ENCODE measurements at regions not wholly inside any gene's neighbourhood (a gene's known extent, or its start where the extent isn't known, plus 50 kb on each side); places are given as distances from the start of the nearest gene placed in this dataset.
A peak's percentile ranks its signal among the peaks of the same experiment; 100 is the strongest.

DNA sequence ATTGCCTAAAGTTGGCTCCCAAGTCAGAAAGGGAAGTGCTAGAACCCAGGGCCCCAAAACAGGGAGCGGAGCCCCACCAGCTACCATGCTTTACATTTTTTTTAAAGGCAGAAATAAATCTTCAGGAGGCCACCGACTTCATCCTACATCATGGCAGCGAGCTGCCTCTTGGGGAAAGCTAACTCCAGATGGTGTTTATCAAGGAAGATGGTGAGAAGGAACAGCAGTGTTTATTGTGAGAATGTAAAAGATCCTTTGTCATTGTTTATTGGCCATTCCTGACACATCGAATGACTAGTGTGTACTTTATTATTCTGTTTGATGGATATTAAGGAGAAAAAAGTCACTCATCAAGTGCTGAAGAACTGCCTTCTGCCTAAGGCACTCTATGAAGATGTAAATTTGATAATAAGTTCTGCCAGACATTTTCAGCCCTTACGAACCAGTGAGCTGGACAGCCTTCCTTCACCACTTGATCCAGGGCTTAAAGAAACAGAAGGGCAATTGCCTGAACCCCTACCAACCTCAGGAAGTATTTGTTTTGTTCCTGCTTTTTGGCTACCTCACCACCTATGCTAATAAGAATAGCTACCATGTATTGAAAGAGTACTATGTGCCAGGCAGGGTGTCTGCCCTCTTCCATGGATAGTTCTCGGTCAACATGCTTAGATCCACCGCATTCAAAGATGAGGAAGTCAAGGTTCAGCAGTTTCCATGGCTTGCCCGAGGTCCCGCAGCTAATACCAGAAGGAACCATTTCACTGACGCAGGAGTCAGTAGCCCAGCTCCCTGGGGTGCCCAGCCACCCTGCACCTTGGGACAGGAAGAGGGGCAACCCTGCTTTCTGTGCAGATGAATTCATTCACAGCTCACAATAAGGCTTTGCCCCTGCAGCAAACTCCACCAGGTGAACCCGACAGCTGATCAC is 194.7 kb upstream of the RREB1 start:
- H3K4me3 ChIP-seq (ENCODE audit: low read depth, low read length): no peak overlapping the region
- no peak for TF ChIP-seq CTCF (conservative IDR thresholded peaks at IDR 0.05; ENCODE audit: low read depth, low read length)
- DNase-seq (ENCODE audit: low read depth): no peak

GRCh38 chr6:6915219-6915618 is 192.5 kb upstream of the RREB1 start:
- DNase-seq (ENCODE audit: low read depth): no peak
- peak; percentile 23 for TF ChIP-seq CTCF (conservative IDR thresholded peaks at IDR 0.05; ENCODE audit: low read depth, low read length)
- H3K4me3 ChIP-seq (ENCODE audit: low read depth, low read length): peak overlapping the region; percentile 17

DNA sequence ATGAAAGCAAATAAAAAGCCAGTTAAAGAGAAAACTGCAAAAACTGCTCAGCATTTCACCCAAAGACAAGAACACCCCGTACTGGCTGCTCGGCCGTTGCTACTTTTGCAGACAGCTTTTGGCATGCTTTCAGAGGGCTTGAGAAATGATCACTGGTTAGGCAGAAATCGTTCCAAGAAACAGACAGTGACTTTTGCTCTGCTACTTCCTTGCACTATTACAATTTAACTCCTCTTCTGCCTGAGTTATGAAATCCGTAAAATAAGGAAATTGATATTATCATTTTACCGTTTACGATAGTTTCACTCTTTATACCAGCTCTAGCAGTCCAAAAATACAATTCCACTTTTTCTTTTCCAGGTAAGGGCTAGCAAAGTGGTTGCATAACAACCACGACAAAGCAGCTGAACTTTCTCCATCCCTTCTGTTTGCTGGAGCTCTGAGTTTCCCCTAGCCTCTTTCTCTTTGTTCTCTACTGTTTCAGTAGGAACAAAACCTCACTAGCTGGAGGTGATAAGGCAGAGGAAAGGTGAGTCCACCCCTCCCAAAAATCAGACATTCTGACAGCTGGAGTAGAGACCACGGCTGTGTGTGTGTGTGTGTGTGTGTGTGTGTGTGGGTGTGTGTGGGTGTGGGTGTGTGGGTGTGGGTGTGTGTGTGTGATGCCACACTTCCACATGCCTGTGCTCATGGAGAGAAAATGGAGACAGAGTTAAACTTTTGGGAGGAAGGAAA is 191.8 kb upstream of the RREB1 start:
- no peak for TF ChIP-seq CTCF (conservative IDR thresholded peaks at IDR 0.05; ENCODE audit: low read depth, low read length)
- peak; percentile 54 for DNase-seq (ENCODE audit: low read depth)
- H3K4me3 ChIP-seq (ENCODE audit: low read depth, low read length): peak overlapping the region; percentile 17

DNA sequence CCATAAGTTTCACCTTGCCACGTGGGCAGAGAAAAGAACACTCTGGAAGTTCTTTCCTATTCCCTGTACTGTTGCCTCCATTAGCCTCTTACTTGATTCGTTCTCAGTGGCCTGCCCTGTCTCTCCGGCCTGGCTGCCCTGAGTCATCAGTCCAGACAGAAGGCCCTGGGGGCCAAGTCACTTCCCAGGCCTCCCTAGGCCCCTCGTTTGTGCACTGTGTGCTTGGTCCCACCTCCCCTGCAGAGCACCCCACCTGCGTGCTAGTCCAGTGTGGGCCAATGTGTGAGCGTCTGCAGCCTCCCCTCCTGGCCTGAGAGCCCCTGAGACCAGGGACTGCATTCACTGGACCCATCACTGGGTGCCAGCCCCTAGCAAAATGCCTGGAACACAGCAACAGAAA is 191.2 kb upstream of the RREB1 start:
- no peak for TF ChIP-seq CTCF (conservative IDR thresholded peaks at IDR 0.05; ENCODE audit: low read depth, low read length)
- H3K4me3 ChIP-seq (ENCODE audit: low read depth, low read length): no peak overlapping the region
- DNase-seq (ENCODE audit: low read depth): no peak

DNA sequence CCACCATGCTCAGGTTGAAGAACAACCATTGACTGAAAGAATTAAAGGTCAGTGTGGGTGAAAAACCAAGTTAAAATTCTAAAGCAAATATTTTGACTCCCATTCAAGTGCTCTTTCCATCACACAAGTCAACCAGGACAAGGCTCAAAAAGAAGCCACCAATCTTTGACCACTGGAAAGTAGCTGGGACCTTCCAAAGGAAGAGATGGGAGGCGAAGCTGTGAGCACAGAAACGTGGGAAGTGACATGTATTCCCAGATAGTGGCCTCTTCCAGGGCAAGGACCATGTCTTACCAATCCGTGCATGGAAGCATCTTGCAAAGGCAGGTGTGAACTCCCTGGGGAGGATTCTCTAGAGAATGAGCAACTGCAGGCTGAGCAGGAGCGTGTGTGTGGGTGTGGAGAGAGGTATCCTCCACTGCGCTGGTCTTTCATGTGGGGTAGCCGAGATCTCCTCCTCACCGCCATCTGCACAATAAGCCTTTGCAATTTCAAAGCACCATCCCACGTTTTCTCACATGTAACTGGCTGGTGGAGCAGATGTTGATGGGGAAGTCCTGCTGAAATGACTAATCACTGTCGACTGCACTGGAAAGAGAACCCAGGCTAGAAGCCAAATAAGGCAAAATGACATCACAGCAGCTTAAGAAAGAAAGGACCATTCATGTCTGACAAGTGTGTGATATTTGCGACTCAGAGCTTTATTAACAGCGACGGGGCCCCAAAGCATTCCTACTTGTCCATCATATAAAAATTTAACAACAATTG is 189.4 kb upstream of the RREB1 start:
- DNase-seq (ENCODE audit: low read depth): peak; percentile 72
- TF ChIP-seq CTCF (conservative IDR thresholded peaks at IDR 0.05; ENCODE audit: low read depth, low read length): no peak
- no peak overlapping the region for H3K4me3 ChIP-seq (ENCODE audit: low read depth, low read length)

DNA sequence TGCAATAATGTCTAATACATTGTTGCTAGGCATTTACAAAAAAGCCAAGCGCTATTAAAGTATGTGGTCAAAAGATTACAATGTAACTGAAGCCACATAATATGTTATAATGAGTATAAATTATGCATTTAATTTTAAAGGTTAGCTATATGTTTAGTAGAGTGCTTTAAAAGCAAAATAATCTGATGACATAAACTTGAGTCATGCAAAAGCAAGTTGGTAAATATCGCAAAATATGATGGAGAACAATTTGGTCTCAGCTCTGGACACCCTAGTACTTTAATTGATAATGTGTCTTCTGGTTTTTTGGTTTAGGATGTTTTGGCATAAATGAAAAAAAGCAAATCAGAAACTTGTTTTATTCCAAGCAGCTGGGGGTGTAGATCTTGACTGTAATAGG is 188.6 kb upstream of the RREB1 start:
- DNase-seq (ENCODE audit: low read depth): no peak
- TF ChIP-seq CTCF (conservative IDR thresholded peaks at IDR 0.05; ENCODE audit: low read depth, low read length): no peak

More for the DNA sequence above, 188.6 kb upstream of the RREB1 start:
- H3K4me3 ChIP-seq (ENCODE audit: low read depth, low read length): no peak overlapping the region

Data from epithelial cell of proximal tubule (primary cell).